ENCODE measurements at regions not wholly inside any gene's neighbourhood (a gene's known extent, or its start where the extent isn't known, plus 50 kb on each side); places are given as distances from the start of the nearest gene placed in this dataset.

DNA sequence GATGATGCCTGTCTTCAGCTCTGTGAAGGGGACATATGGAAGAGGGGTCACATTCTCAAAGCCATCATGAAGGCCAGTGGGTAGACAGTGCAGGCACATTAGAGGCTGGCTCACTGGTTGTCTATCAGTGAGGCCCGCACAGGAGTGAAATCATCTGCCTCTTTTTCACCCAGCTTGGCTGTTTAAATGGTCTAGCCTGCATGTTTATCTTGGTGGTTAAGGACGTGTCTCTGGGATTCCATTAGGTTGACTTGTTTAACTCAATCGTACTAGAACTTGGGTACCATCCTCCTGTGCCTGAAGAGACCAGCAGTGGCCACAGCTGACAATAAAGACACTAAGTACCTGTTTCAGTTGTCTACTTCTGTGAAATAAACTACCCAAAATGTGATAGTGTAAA lies 219.3 kb downstream of the PLPP3 start:
- Histone ChIP-seq H3K27me3 (ENCODE audit: control insufficient read depth in 2 of 2, insufficient read depth in 2 of 2, low read length in 2 of 2) (peaks cover 0 to 2% of the 10 kb centered on the region in 2 donors), H3K4me2 (replicated peaks; ENCODE audit: extremely low read depth, low read length, poor library complexity, severe bottlenecking) (no peak overlapping the region), H3K79me2 (ENCODE audit: insufficient read depth, low read length) (no peaks in the 10 kb centered on the region), H4K20me1 (ENCODE audit: insufficient read depth, low read length) (no peaks in the 10 kb centered on the region), H3K4me3 (replicated peaks in 1 of 3; ENCODE audit: low read depth in 2 of 3, low read length in 3 of 3) (no peak overlapping the region), H3K4me1 (ENCODE audit: control insufficient read depth in 1 of 2, insufficient read depth in 2 of 2, low read length in 2 of 2) (no peaks in the 10 kb centered on the region), H3K36me3 (replicated peaks in 1 of 2; ENCODE audit: control insufficient read depth in 1 of 2, insufficient read depth in 2 of 2, low read length in 2 of 2) (no peaks in the 10 kb centered on the region), H3K9ac (ENCODE audit: insufficient read depth, low read length, poor library complexity, severe bottlenecking) (no peak overlapping the region), H3K27ac (ENCODE audit: low read depth in 1 of 2, low read length in 2 of 2) (no peak overlapping the region), H3K9me3 (replicated peaks in 1 of 2; ENCODE audit: control insufficient read depth in 1 of 2, insufficient read depth in 1 of 2, low read length in 2 of 2) (no peaks in the 10 kb centered on the region), H2AFZ (ENCODE audit: insufficient read depth, low read depth, low read length, poor library complexity, severe bottlenecking) (no peak overlapping the region)
- H3K27me3 Mint-ChIP-seq (ENCODE audit: low read depth in 3 of 3) = peaks cover 0 to 7% (median 0%) of the 10 kb centered on the region in 3 donors
- no peaks in the 10 kb centered on the region for H3K36me3 Mint-ChIP-seq
- peaks cover 0 to 6% (median 0%) of the 10 kb centered on the region in 7 donors for H3K9me3 Mint-ChIP-seq
- no peak overlapping the region for H3K27ac Mint-ChIP-seq
- no peak overlapping the region for H3K4me3 Mint-ChIP-seq
- peaks cover 2% of the 10 kb centered on the region for H3K4me1 Mint-ChIP-seq
- intact Hi-C loops (cut with micrococcal nuclease) = no loop called here
- 100% methylated on average over 1 of the region's 3 CpGs for WGBS (ENCODE audit: insufficient coverage)
- no peak for DNase-seq
- TF ChIP-seq, protein P1, sequence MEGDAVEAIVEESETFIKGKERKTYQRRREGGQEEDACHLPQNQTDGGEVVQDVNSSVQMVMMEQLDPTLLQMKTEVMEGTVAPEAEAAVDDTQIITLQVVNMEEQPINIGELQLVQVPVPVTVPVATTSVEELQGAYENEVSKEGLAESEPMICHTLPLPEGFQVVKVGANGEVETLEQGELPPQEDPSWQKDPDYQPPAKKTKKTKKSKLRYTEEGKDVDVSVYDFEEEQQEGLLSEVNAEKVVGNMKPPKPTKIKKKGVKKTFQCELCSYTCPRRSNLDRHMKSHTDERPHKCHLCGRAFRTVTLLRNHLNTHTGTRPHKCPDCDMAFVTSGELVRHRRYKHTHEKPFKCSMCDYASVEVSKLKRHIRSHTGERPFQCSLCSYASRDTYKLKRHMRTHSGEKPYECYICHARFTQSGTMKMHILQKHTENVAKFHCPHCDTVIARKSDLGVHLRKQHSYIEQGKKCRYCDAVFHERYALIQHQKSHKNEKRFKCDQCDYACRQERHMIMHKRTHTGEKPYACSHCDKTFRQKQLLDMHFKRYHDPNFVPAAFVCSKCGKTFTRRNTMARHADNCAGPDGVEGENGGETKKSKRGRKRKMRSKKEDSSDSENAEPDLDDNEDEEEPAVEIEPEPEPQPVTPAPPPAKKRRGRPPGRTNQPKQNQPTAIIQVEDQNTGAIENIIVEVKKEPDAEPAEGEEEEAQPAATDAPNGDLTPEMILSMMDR (IDR thresholded peaks at IDR 0.05) = no peak

DNA sequence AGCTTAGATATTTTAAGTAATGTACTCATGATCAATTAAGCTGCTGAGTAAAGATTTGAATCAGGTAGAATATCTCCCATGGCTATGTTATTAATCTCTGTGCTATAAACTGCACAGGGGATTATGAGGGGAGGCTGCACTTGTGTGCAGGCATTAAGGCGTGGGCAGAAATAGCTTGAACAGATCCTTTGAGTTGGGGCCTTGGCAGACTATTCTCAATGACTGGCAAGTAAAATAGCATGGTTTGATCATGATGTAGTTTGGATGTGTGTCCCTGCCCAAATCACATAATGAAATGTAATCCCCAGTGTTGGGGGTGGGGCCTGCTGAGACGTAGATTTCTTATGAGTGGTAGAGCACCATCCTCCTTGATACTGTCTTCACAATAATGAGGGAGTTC lies 220.3 kb downstream of the PLPP3 start:
- 100% methylated on average over 1 of the region's 2 CpGs for WGBS (ENCODE audit: insufficient coverage)
- Mint-ChIP-seq H3K27ac (no peak overlapping the region), H3K9me3 (peaks cover 0 to 6% (median 0%) of the 10 kb centered on the region in 7 donors), H3K27me3 (ENCODE audit: low read depth in 3 of 3) (peaks cover 0 to 5% (median 0%) of the 10 kb centered on the region in 3 donors), H3K4me1 (peaks cover 2% of the 10 kb centered on the region), H3K4me3 (no peak overlapping the region), H3K36me3 (no peaks in the 10 kb centered on the region)
- TF ChIP-seq, protein P1 (IDR thresholded peaks at IDR 0.05) = no peak
- intact Hi-C loops (cut with micrococcal nuclease) = no loop called here
- Histone ChIP-seq H3K4me3 (replicated peaks in 1 of 3; ENCODE audit: low read depth in 2 of 3, low read length in 3 of 3) (no peak overlapping the region), H3K27me3 (ENCODE audit: control insufficient read depth in 2 of 2, insufficient read depth in 2 of 2, low read length in 2 of 2) (peaks cover 0 to 2% of the 10 kb centered on the region in 2 donors), H3K4me1 (ENCODE audit: control insufficient read depth in 1 of 2, insufficient read depth in 2 of 2, low read length in 2 of 2) (no peaks in the 10 kb centered on the region), H3K9me3 (replicated peaks in 1 of 2; ENCODE audit: control insufficient read depth in 1 of 2, insufficient read depth in 1 of 2, low read length in 2 of 2) (no peaks in the 10 kb centered on the region), H3K9ac (ENCODE audit: insufficient read depth, low read length, poor library complexity, severe bottlenecking) (no peak overlapping the region), H3K4me2 (replicated peaks; ENCODE audit: extremely low read depth, low read length, poor library complexity, severe bottlenecking) (no peak overlapping the region), H4K20me1 (ENCODE audit: insufficient read depth, low read length) (no peaks in the 10 kb centered on the region), H3K36me3 (replicated peaks in 1 of 2; ENCODE audit: control insufficient read depth in 1 of 2, insufficient read depth in 2 of 2, low read length in 2 of 2) (no peaks in the 10 kb centered on the region), H2AFZ (ENCODE audit: insufficient read depth, low read depth, low read length, poor library complexity, severe bottlenecking) (no peak overlapping the region), H3K79me2 (ENCODE audit: insufficient read depth, low read length) (no peaks in the 10 kb centered on the region), H3K27ac (ENCODE audit: low read depth in 1 of 2, low read length in 2 of 2) (no peak overlapping the region)
- no peak for DNase-seq

All from CD14-positive monocyte (primary cell).